GM12878 (cell line): ENCODE measurements at regions not wholly inside any gene's neighbourhood (a gene's known extent, or its start where the extent isn't known, plus 50 kb on each side); places are given as distances from the start of the nearest gene placed in this dataset.

ENCODE experiments used
- ATAC-seq: fragments of 200-7000 bp; cut with Tn5 transposase; 3 replicates; pipeline ENCODE4 v1.9.1; 2020; ENCODE audit warnings: mild to moderate bottlenecking, moderate library complexity
- BruUV-seq: library from RNA; stranded (reverse); fragments of 400-500 nt; replicated peaks from 2 replicates; lab custom pipeline; 2021; lab: Mats Ljungman, UMichigan
- CTCF ChIA-PET: fragments of 300-600 bp; sonication (Branson Sonifier 250); formaldehyde crosslinking; extraction: SDS; loops from one replicate; lab custom pipeline; 2021; ENCODE audit warnings: inconsistent platforms; lab: Yijun Ruan, JAX
- POLR2A ChIA-PET: fragments of 350-600 bp; formaldehyde crosslinking; extraction: SDS; loops from one replicate; lab custom pipeline; 2021; ENCODE audit warnings: inconsistent platforms; lab: Charles Lee
- RAD21 ChIA-PET: fragments of 300-600 bp; sonication (Branson Sonifier 250); formaldehyde crosslinking; loops from one replicate; lab custom pipeline; 2023; ENCODE audit warnings: antibody characterized with exemption; ENCODE audit not compliant: unreplicated experiment; lab: Charles Lee
- SMC1A ChIA-PET: fragments of 300-600 bp; sonication (Branson Sonifier 250); formaldehyde crosslinking; loops from one replicate; lab custom pipeline; 2023; ENCODE audit not compliant: unreplicated experiment, uncharacterized antibody; lab: Charles Lee
- DNase-seq: peaks from one replicate; pipeline ENCODE4 v3.0.0-alpha.2; 2011; ENCODE audit warnings: low read depth, low spot score
- FAIRE-seq: peaks from 3 replicates; lab custom pipeline; 2011; peaks lifted over from hg19 to GRCh38; lab: Jason Lieb, UNC
- H2AFZ ChIP-seq: 2 replicates; pipeline ENCODE4 v1.6.0; 2011; ENCODE audit warnings: low read depth, low read length, control low read depth; ENCODE audit not compliant: control insufficient read depth
- H3K27ac ChIP-seq: 2 replicates; pipeline ENCODE4 v1.5.1; 2011; ENCODE audit warnings: control low read depth; ENCODE audit not compliant: control insufficient read depth, insufficient read depth
- H3K27me3 ChIP-seq, 2 experiments: replicated peaks in 1 of 2; 2 replicates each; pipeline versions ENCODE4 v1.6.0 to v1.6.1; 2011; ENCODE audit warnings: low read length in 1 of 2; ENCODE audit not compliant: control insufficient read depth in 2 of 2, insufficient read depth in 2 of 2
- H3K36me3 ChIP-seq, 2 experiments: 2 replicates each; pipeline ENCODE4 v1.5.1; 2011; ENCODE audit warnings: low read length in 1 of 2; ENCODE audit not compliant: control insufficient read depth in 2 of 2, insufficient read depth in 2 of 2
- H3K4me1 ChIP-seq: 2 replicates; pipeline ENCODE4 v1.6.1; 2011; ENCODE audit warnings: mild to moderate bottlenecking, low read length, moderate library complexity, mixed read lengths; ENCODE audit not compliant: control insufficient read depth, insufficient read depth
- H3K4me2 ChIP-seq: 2 replicates; pipeline ENCODE4 v1.6.0; 2011; ENCODE audit warnings: control low read depth; ENCODE audit not compliant: control insufficient read depth, insufficient read depth
- H3K4me3 ChIP-seq: fragments of 200-600 bp; sonication (generic); 2 replicates; pipeline ENCODE4 v1.5.1; 2016
- H3K79me2 ChIP-seq: 2 replicates; pipeline ENCODE4 v1.6.0; 2011; ENCODE audit warnings: low read length; ENCODE audit not compliant: control insufficient read depth, insufficient read depth
- H3K9ac ChIP-seq: 2 replicates; pipeline ENCODE4 v1.8.0; 2011; ENCODE audit warnings: low read length, control low read depth, mixed read lengths; ENCODE audit not compliant: control insufficient read depth, insufficient read depth
- H3K9me3 ChIP-seq: replicated peaks from 3 replicates; pipeline ENCODE4 v1.5.1; 2011; ENCODE audit warnings: mild to moderate bottlenecking, low read length; ENCODE audit not compliant: control insufficient read depth, insufficient read depth
- H4K20me1 ChIP-seq: 2 replicates; pipeline ENCODE4 v1.6.0; 2011; ENCODE audit not compliant: control insufficient read depth, insufficient read depth
- ASH2L ChIP-seq: fragments of 300-600, 200-600 bp; sonication (generic); IDR thresholded peaks from 2 replicates; pipeline ENCODE4 v1.6.1; 2017; ENCODE audit warnings: low read depth, mild to moderate bottlenecking, borderline replicate concordance
- BHLHE40 ChIP-seq, 2 experiments: fragments of 450-650 bp in 1 of 2; IDR thresholded peaks; 2 replicates each; pipeline ENCODE4 v1.6.1; 2011 to 2017; ENCODE audit warnings: low read depth in 2 of 2, borderline replicate concordance in 1 of 2, improper control_type of control experiment in 1 of 2, low read length in 1 of 2, mild to moderate bottlenecking in 1 of 2
- CEBPB ChIP-seq, 2 experiments: fragments of 150-350 bp in 1 of 2; IDR thresholded peaks; 2 replicates each; pipeline ENCODE4 v1.6.1; 2012 to 2014; ENCODE audit warnings: low read depth in 2 of 2, low read length in 2 of 2, borderline replicate concordance in 1 of 2, inconsistent platforms in 1 of 2
- CHD2 ChIP-seq: IDR thresholded peaks from 2 replicates; pipeline ENCODE4 v1.6.1; 2011; ENCODE audit warnings: low read depth, low read length, improper control_type of control experiment, borderline replicate concordance
- DPF2 ChIP-seq: fragments of 450-650 bp; IDR thresholded peaks from 2 replicates; pipeline ENCODE4 v1.6.1; 2017; ENCODE audit warnings: mild to moderate bottlenecking
- EED ChIP-seq: sonication (generic); IDR thresholded peaks from 2 replicates; pipeline ENCODE4 v1.6.1; 2016; ENCODE audit warnings: antibody characterized with exemption, low read depth
- ESRRA ChIP-seq: IDR thresholded peaks from 2 replicates; pipeline ENCODE4 v1.6.1; 2012; ENCODE audit warnings: mild to moderate bottlenecking, low read length, improper control_type of control experiment
- HDAC2 ChIP-seq: fragments of 200-600 bp; sonication (generic); IDR thresholded peaks from 2 replicates; pipeline ENCODE4 v1.6.1; 2017
- HDAC6 ChIP-seq: fragments of 200-600 bp; sonication (generic); IDR thresholded peaks from one replicate; pipeline ENCODE4 v1.8.0; 2017; ENCODE audit warnings: antibody characterized with exemption; ENCODE audit not compliant: unreplicated experiment
- JUNB ChIP-seq: IDR thresholded peaks from 2 replicates; pipeline ENCODE4 v1.6.1; 2016; ENCODE audit warnings: antibody characterized with exemption, mild to moderate bottlenecking
- KLF5 ChIP-seq: fragments of 450-650 bp; IDR thresholded peaks from 2 replicates; pipeline ENCODE4 v1.6.1; 2014; ENCODE audit warnings: mild to moderate bottlenecking; ENCODE audit not compliant: partially characterized antibody
- NFYB ChIP-seq: IDR thresholded peaks from 2 replicates; pipeline ENCODE4 v1.6.1; 2011; ENCODE audit warnings: low read depth, mild to moderate bottlenecking, low read length, improper control_type of control experiment, moderate library complexity; ENCODE audit not compliant: insufficient read depth
- PAX5 ChIP-seq: IDR thresholded peaks from 2 replicates; pipeline ENCODE4 v1.6.1; 2011; ENCODE audit warnings: low read depth, low read length, borderline replicate concordance
- RELA ChIP-seq: fragments of 450-650 bp; IDR thresholded peaks from 2 replicates; pipeline ENCODE4 v1.8.0; 2014; ENCODE audit warnings: borderline replicate concordance; ENCODE audit not compliant: partially characterized antibody
- RUNX3 ChIP-seq: IDR thresholded peaks from 2 replicates; pipeline ENCODE4 v1.6.1; 2012; ENCODE audit warnings: low read length, inconsistent platforms
- SIX5 ChIP-seq: IDR thresholded peaks from 2 replicates; pipeline ENCODE4 v1.6.1; 2011; ENCODE audit warnings: mild to moderate bottlenecking, low read depth, low read length, moderate library complexity; ENCODE audit not compliant: severe bottlenecking
- WGBS: methylation state at CpG from one replicate; pipeline ENCODE4 v1.1.6; 2016; ENCODE audit warnings: low lambda C conversion rate; ENCODE audit not compliant: insufficient replicate concordance, insufficient coverage; ENCODE audit errors: missing lambda C conversion rate; 5-methylcytosine and 5-hydroxymethylcytosine counted together
- in situ Hi-C: fragments of 300-500 bp; cut with MboI; formaldehyde crosslinking; loops from 9 replicates; pipeline ENCODE4 v1.14.3; 2018; ENCODE audit warnings: mixed read lengths
- intact Hi-C: fragments of 100-400 bp; cut with micrococcal nuclease; formaldehyde crosslinking; loops from one replicate; pipeline ENCODE4 v1.14.2; 2022; ENCODE audit not compliant: unreplicated experiment
- TF ChIP-seq, protein P1 (sequence below): IDR thresholded peaks from 2 replicates; pipeline ENCODE4 v1.6.1; 2011; ENCODE audit warnings: borderline replicate concordance, low read depth, mild to moderate bottlenecking, moderate library complexity, low read length; ENCODE audit not compliant: insufficient read depth, poor library complexity, severe bottlenecking
- TF ChIP-seq, protein P2 (sequence below): fragments of 450-650 bp; IDR thresholded peaks from 2 replicates; pipeline ENCODE4 v1.6.1; 2017; ENCODE audit warnings: low read depth, mild to moderate bottlenecking, moderate library complexity
- TF ChIP-seq, protein P3 (sequence below): IDR thresholded peaks from 2 replicates; pipeline ENCODE4 v1.6.1; 2012; ENCODE audit warnings: low read depth, low read length, improper control_type of control experiment
- TF ChIP-seq, protein P4 (sequence below): fragments of 450-650 bp; IDR thresholded peaks from 2 replicates; pipeline ENCODE4 v1.6.1; 2017; ENCODE audit warnings: mild to moderate bottlenecking

DNA sequence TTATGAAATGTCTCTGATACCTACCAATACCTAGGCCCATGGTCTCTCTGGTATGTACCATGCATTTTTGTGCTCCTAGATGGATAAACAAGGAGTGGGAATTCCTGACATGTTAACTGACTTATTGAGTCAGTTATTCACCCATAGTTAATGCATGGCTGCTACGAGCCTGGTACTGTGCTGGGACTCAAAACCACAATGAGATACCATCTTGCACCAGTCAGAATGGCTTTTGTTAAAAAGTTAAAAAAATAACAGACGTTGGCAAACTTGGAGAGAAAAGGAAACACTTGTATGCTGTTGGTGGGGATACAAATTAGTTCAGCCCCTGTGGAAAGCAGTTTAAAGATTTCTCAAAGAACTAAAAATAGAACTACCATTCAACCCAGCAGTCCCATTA, 293.8 kb downstream of the OSTF1 start:
- no peaks in the 10 kb centered on the region for H3K79me2 ChIP-seq
- no peaks in the 10 kb centered on the region for H3K36me3 ChIP-seq
- no peaks in the 10 kb centered on the region for H3K9me3 ChIP-seq
- SMC1A ChIA-PET = no interaction called here
- RAD21 ChIA-PET = no interaction called here
- ATAC-seq (no peak), DNase-seq (no peak), FAIRE-seq (no peak)
- TF ChIP-seq DPF2 = no peak
- TF ChIP-seq PAX5 = no peak
- no peak for TF ChIP-seq JUNB
- no peak for TF ChIP-seq NFYB
- no peak for TF ChIP-seq HDAC6
- no peak for TF ChIP-seq CHD2
- no peak for TF ChIP-seq ASH2L
- no peak for TF ChIP-seq CEBPB (IDR thresholded peaks at IDR 0.05; ENCODE audit: borderline replicate concordance in 1 of 2, low read depth in 2 of 2, low read length in 2 of 2)
- no peak for TF ChIP-seq HDAC2
- TF ChIP-seq ESRRA = no peak
- TF ChIP-seq, protein P1, sequence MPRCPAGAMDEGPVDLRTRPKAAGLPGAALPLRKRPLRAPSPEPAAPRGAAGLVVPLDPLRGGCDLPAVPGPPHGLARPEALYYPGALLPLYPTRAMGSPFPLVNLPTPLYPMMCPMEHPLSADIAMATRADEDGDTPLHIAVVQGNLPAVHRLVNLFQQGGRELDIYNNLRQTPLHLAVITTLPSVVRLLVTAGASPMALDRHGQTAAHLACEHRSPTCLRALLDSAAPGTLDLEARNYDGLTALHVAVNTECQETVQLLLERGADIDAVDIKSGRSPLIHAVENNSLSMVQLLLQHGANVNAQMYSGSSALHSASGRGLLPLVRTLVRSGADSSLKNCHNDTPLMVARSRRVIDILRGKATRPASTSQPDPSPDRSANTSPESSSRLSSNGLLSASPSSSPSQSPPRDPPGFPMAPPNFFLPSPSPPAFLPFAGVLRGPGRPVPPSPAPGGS = no peak
- TF ChIP-seq SIX5 = no peak
- no peak for TF ChIP-seq EED
- no peak for TF ChIP-seq RUNX3
- TF ChIP-seq, protein P2, sequence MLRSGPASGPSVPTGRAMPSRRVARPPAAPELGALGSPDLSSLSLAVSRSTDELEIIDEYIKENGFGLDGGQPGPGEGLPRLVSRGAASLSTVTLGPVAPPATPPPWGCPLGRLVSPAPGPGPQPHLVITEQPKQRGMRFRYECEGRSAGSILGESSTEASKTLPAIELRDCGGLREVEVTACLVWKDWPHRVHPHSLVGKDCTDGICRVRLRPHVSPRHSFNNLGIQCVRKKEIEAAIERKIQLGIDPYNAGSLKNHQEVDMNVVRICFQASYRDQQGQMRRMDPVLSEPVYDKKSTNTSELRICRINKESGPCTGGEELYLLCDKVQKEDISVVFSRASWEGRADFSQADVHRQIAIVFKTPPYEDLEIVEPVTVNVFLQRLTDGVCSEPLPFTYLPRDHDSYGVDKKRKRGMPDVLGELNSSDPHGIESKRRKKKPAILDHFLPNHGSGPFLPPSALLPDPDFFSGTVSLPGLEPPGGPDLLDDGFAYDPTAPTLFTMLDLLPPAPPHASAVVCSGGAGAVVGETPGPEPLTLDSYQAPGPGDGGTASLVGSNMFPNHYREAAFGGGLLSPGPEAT = no peak
- TF ChIP-seq, protein P3, sequence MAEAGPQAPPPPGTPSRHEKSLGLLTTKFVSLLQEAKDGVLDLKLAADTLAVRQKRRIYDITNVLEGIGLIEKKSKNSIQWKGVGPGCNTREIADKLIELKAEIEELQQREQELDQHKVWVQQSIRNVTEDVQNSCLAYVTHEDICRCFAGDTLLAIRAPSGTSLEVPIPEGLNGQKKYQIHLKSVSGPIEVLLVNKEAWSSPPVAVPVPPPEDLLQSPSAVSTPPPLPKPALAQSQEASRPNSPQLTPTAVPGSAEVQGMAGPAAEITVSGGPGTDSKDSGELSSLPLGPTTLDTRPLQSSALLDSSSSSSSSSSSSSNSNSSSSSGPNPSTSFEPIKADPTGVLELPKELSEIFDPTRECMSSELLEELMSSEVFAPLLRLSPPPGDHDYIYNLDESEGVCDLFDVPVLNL = no peak
- TF ChIP-seq KLF5 = no peak
- TF ChIP-seq BHLHE40 (IDR thresholded peaks at IDR 0.05; ENCODE audit: borderline replicate concordance in 1 of 2, low read depth in 2 of 2, low read length in 1 of 2) = no peak
- TF ChIP-seq, protein P4, sequence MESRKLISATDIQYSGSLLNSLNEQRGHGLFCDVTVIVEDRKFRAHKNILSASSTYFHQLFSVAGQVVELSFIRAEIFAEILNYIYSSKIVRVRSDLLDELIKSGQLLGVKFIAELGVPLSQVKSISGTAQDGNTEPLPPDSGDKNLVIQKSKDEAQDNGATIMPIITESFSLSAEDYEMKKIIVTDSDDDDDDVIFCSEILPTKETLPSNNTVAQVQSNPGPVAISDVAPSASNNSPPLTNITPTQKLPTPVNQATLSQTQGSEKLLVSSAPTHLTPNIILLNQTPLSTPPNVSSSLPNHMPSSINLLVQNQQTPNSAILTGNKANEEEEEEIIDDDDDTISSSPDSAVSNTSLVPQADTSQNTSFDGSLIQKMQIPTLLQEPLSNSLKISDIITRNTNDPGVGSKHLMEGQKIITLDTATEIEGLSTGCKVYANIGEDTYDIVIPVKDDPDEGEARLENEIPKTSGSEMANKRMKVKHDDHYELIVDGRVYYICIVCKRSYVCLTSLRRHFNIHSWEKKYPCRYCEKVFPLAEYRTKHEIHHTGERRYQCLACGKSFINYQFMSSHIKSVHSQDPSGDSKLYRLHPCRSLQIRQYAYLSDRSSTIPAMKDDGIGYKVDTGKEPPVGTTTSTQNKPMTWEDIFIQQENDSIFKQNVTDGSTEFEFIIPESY = no peak
- TF ChIP-seq RELA = no peak
- H3K9ac ChIP-seq = no peak overlapping the region
- WGBS = 0% methylated on average over 2 of the region's 2 CpGs
- H3K4me3 ChIP-seq = no peak overlapping the region
- H4K20me1 ChIP-seq = no peaks in the 10 kb centered on the region
- no peak overlapping the region for H3K27ac ChIP-seq
- POLR2A ChIA-PET = no interaction called here
- in situ Hi-C loops = no loop called here
- intact Hi-C loops = no loop called here
- H3K27me3 ChIP-seq = no peaks in the 10 kb centered on the region
- CTCF ChIA-PET = no interaction called here
- no peak overlapping the region for H2AFZ ChIP-seq
- BruUV-seq = no TSS peak
- no peak overlapping the region for H3K4me2 ChIP-seq
- no peaks in the 10 kb centered on the region for H3K4me1 ChIP-seq
